NCI-H2227 (cell line): ENCODE measurements at regions not wholly inside any gene's neighbourhood (a gene's known extent, or its start where the extent isn't known, plus 50 kb on each side); places are given as distances from the start of the nearest gene placed in this dataset.

Experiments
- DNase-seq: peaks from one replicate; lab custom pipeline; 2025; ENCODE audit not compliant: unreplicated experiment; lab: John Stamatoyannopoulos, UW

GRCh38 chr1:82721702-82722101 is 921.0 kb downstream of the ADGRL2 start:
- DNase-seq: no peak

DNA sequence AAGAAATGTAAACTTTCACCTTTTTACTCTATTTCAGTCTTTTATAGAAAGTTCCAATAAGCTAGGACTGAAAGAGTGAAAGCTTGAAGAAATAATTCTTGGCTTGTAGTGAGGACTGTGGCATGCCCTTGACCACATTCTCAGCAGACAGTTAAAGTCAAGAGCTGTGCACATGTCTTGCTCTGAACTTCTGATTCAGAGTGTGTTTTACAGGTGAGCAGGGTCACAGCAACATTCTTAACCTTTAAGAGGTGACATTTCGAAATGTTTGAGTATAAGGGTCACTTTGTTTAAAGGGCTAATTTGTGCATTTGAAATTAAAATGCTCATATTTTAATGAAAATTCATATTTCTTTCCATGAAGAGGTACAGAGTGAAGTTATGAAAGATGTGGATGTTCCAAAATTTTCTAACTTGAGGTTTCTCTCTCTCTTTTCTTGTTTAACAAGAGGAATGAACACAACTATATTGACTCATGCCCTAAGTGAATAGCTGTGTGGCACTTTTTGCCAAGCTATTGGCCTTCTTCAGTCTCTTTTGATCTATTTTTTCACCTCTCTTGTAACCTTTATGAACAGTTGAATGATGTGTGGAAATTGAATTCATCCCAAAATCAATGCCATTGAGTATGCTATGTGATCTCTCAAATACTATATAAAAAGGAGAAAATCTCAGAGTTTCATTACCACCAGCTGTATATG is 918.1 kb downstream of the ADGRL2 start:
- no peak for DNase-seq

DNA sequence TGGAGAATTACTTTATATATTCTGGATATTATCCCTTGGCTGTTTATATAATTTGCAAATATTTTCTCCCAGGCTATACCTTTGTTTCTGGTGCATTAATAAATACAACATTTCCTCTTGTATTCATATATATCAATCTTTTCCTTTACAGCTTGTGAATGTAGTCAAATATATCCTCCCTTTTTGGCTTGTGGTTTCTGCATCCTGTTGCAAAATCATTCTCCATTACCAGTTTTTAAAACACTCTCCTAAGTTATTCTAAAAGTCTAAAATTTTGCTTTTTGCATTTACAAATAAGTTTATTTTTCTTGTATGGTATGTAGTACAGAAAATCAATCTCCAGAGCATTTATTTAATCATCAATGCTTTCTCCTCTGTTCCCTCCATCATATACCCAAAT is 909.4 kb downstream of the ADGRL2 start:
- no peak for DNase-seq

- DNase-seq: no peak
These were observed 906.9 kb downstream of the ADGRL2 start for GRCh38 chr1:82707681-82708080.

GRCh38 chr1:82706741-82707140 is 906.0 kb downstream of the ADGRL2 start:
- DNase-seq: no peak

DNA sequence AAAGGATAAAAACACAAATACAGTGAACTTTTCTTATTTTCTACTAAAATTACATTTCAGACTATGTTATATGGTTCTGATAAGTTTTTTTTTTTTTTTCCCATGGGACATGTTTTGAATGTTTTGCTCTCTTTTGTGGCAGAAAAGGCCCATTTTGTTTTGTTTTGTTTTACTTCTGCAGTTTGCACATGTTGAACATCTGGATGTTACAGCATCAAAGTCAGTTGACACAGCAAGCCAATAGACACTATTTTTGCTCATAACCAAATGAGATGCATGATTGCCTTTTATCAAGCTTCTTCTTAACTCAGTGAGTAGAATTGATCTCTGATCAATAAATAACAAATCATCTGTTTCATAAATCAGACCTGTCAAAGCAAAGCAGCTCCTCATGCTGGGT is 904.2 kb downstream of the ADGRL2 start:
- DNase-seq: no peak

- DNase-seq: no peak
These were observed 903.7 kb downstream of the ADGRL2 start for GRCh38 chr1:82704393-82704792.

GRCh38 chr1:82703951-82704350 is 903.2 kb downstream of the ADGRL2 start:
- no peak for DNase-seq

- no peak for DNase-seq
These were observed 899.7 kb downstream of the ADGRL2 start for GRCh38 chr1:82700476-82700875.

DNA sequence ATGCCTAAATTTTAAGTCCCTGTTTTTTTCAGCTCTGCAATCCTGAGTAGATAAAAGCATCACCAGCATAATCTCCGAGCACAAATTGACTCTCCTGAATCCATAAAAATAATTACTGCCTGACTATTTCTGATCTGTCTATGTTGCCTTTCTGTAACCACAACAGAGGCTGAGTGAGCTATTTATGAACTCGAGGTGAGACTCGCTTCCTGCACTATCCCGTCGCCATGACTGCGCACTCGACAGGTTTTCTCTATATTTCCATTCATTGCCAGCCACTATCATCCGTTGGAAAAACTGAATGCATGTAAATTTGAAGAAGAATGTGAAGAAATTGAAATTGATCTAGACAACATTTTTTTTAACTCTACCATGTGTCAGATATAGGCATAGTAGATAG is 897.2 kb downstream of the ADGRL2 start:
- no peak for DNase-seq

GRCh38 chr1:82695443-82695842 is 894.7 kb downstream of the ADGRL2 start:
- no peak for DNase-seq

DNA sequence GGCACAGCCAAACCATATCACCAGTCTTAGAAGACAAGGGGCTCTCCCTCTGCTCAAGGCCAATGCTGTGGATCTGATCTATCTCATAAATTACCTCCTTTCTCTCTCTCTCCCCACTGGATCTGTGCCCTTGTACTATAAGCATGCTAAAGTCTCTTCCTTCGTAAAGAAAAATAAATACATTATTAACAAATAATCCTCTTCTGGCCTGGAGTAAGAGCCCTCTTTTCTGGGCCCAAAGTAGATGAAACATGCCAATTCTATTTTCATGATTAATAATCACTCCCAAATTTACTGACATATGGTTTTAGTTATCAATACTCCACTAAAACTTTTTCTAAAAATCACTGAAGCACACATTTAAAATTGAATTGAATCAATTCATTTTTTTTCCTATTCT is 889.7 kb downstream of the ADGRL2 start:
- no peak for DNase-seq

- DNase-seq: no peak
These were observed 888.5 kb downstream of the ADGRL2 start for GRCh38 chr1:82689217-82689616.

DNA sequence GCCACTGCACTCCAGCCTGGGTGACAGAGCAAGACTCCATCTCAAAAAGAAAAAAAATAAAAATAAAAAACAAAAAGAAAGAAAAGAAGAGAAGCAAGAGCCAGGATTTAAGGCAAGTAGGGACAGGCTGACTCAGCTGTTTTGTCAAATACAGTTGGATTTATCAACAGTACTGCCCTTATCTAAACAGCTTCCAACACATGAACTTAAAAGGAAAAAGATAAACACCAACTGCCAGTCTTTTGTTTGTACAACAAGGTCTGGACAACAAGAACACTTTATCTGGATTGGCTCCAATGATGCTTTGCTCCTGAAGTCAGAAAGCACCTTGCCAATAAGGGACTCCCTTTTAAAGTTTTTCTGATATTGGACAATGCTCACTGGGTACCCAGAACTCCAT is 886.0 kb downstream of the ADGRL2 start:
- DNase-seq: no peak

GRCh38 chr1:82646888-82647287 is 846.2 kb downstream of the ADGRL2 start:
- DNase-seq: no peak

GRCh38 chr1:82646336-82646735 is 845.6 kb downstream of the ADGRL2 start:
- DNase-seq: no peak

- no peak for DNase-seq
These were observed 843.6 kb downstream of the ADGRL2 start for GRCh38 chr1:82644186-82644915.

- DNase-seq: no peak
These were observed 839.6 kb downstream of the ADGRL2 start for GRCh38 chr1:82640352-82640751.

GRCh38 chr1:82634266-82634665 is 833.5 kb downstream of the ADGRL2 start:
- no peak for DNase-seq

GRCh38 chr1:82632155-82632554 is 831.4 kb downstream of the ADGRL2 start:
- no peak for DNase-seq

DNA sequence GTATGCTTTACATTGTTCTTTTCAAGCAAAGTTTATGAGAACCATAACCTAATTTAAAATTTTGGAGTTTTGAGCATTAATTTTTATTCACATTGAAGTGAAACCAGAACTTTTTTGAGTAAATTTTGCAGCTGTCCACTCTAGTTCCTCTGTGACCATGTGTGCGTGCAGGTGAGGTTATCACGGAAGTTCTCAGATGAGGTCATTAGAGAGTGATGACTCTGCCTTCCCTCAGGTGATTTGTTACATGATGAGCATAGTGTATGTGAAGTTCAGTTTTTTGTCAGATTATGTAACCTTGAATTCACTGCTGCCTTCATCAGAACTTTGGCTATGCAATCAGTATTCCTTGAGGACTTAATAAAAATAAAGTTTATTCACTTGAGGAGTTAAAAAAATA is 828.2 kb downstream of the ADGRL2 start:
- DNase-seq: no peak

DNA sequence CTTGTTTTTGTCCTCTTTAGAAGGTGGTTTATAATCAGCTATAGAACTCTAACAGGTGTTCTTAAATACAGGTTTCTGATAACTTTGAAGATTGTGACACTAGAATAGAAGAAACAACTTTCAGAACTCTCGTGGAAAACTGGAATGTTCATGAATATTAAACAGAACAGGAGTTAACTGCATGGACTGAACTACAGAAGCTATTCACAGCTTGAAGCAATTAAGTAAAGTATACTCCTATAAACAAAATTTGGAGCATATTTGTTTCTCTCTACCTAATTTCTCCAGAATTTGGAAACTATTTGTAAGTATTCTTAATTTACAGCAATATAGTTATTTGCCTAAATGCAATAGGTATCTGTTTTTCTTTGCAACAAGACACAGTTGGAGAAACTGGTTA is 824.8 kb downstream of the ADGRL2 start:
- DNase-seq: no peak

DNA sequence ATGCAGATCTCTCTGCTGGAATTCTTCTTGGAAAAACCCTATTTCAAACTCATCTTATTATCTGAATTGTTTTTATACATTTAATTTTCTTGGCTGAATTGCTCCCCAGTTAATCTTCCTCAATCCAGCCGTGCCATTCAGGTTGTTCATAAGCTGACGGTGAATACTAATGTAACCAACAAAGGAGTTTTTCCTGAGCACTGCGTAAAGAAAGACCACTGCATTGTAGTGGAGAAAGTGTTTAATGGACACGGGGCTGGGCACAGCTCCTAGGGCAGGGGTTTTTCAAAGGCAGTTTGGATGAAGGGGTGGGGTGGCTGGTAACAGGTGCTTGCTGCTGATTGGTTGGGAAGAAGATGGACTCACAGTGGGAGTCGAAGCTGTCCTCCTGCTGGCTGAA is 820.3 kb downstream of the ADGRL2 start:
- DNase-seq: no peak
